Neural progenitor cell (in vitro differentiated cells): ENCODE measurements at regions not wholly inside any gene's neighbourhood (a gene's known extent, or its start where the extent isn't known, plus 50 kb on each side); places are given as distances from the start of the nearest gene placed in this dataset.

ENCODE experiments used
- DNase-seq: peaks from one replicate; pipeline ENCODE4 v3.0.0-alpha.2; 2016; ENCODE audit warnings: low spot score
- H2AFZ ChIP-seq: fragments of 200-600 bp; sonication (generic); replicated peaks from 2 replicates; pipeline ENCODE4 v1.6.1; 2016; ENCODE audit warnings: antibody characterized with exemption
- H3F3A ChIP-seq: fragments of 200-600 bp; sonication (generic); 2 replicates; pipeline ENCODE4 v1.6.1; 2016; ENCODE audit warnings: antibody characterized with exemption, low read depth
- H3K27ac ChIP-seq: fragments of 200-600 bp; sonication (generic); 2 replicates; pipeline ENCODE4 v1.5.1; 2016; ENCODE audit warnings: mild to moderate bottlenecking
- H3K27me3 ChIP-seq: fragments of 200-600 bp; sonication (generic); 2 replicates; pipeline ENCODE4 v1.6.1; 2016; ENCODE audit warnings: mild to moderate bottlenecking, moderate library complexity
- H3K36me3 ChIP-seq: fragments of 200-600 bp; sonication (generic); 2 replicates; pipeline ENCODE4 v1.5.1; 2016
- H3K4me1 ChIP-seq: fragments of 200-600 bp; sonication (generic); 2 replicates; pipeline ENCODE4 v1.6.1; 2016; ENCODE audit warnings: mixed run types
- H3K4me2 ChIP-seq: fragments of 200-600 bp; sonication (generic); 2 replicates; pipeline ENCODE4 v1.6.1; 2016
- H3K4me3 ChIP-seq: fragments of 200-600 bp; sonication (generic); 2 replicates; pipeline ENCODE4 v1.5.1; 2016
- H3K79me2 ChIP-seq: fragments of 200-600 bp; sonication (generic); 2 replicates; pipeline ENCODE4 v1.6.1; 2016; ENCODE audit warnings: low read depth
- H3K9ac ChIP-seq: fragments of 200-600 bp; sonication (generic); 2 replicates; pipeline ENCODE4 v1.6.1; 2016
- H3K9me3 ChIP-seq: fragments of 200-600 bp; sonication (generic); 2 replicates; pipeline ENCODE4 v1.5.1; 2016; ENCODE audit warnings: low read depth
- H4K20me1 ChIP-seq: fragments of 200-600 bp; sonication (generic); 2 replicates; pipeline ENCODE4 v1.6.1; 2016; ENCODE audit warnings: low read depth
- H3K27ac Mint-ChIP-seq: 3 replicates; pipeline ENCODE4 v1.8.0; 2021; ENCODE audit warnings: mixed read lengths
- H3K27me3 Mint-ChIP-seq: 2 replicates; pipeline ENCODE4 v1.8.0; 2022; ENCODE audit warnings: low read depth, mild to moderate bottlenecking, inconsistent platforms, moderate library complexity, mixed read lengths; ENCODE audit not compliant: insufficient read depth
- H3K36me3 Mint-ChIP-seq: 3 replicates; pipeline ENCODE4 v1.8.0; 2021; ENCODE audit warnings: mixed read lengths
- H3K4me1 Mint-ChIP-seq: 3 replicates; pipeline ENCODE4 v1.8.0; 2021; ENCODE audit warnings: mixed read lengths
- H3K4me3 Mint-ChIP-seq: 3 replicates; pipeline ENCODE4 v1.8.0; 2021; ENCODE audit warnings: mild to moderate bottlenecking, moderate library complexity, mixed read lengths
- H3K9me3 Mint-ChIP-seq: 3 replicates; pipeline ENCODE4 v1.8.0; 2020; ENCODE audit warnings: mixed read lengths
- CTCF ChIP-seq: fragments of 200-600 bp; sonication (generic); IDR thresholded peaks from 2 replicates; pipeline ENCODE4 v1.5.1; 2017; ENCODE audit warnings: antibody characterized with exemption, mild to moderate bottlenecking
- EZH2 ChIP-seq: fragments of 200-600 bp; sonication (generic); IDR thresholded peaks from 2 replicates; pipeline ENCODE4 v1.6.1; 2017; ENCODE audit warnings: antibody characterized with exemption, mild to moderate bottlenecking, moderate library complexity
- EZH2phosphoT487 ChIP-seq: fragments of 200-600 bp; sonication (generic); IDR thresholded peaks from 2 replicates; pipeline ENCODE4 v1.6.1; 2017; ENCODE audit warnings: antibody characterized with exemption

DNA sequence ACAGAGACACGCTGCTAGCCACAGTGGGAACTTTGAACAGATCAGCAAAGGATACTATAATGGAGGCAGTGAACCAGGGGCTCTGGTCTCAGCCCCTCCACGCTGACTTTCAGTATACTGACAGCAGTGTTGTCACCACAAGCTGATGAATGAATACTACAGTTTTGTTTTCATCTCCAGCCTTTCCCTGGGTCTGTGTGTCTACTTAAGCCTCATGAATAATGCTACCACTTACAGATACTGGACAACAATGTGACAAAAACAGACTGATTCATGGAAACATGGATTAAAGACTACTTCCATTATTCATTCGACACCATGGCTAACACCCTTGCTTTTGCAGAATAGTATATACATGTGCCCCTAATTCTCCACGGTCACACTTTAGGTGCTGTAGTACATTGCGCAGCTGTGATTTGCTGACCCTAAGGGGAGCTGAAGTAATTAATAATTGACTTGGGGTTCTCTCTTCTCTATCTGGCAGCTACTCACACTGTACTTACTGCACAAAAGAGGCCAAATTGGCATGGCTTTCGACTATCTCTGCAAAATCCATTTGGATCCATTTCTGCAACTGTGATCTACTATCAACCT is 203.2 kb upstream of the LYPLAL1 start:
- no peak overlapping the region for H3K4me3 Mint-ChIP-seq
- no peaks in the 10 kb centered on the region for H3F3A ChIP-seq
- H3K4me3 ChIP-seq = no peak overlapping the region
- peaks cover 6% of the 10 kb centered on the region for H3K9me3 Mint-ChIP-seq
- no peak overlapping the region for H3K4me2 ChIP-seq
- no peaks in the 10 kb centered on the region for H3K4me1 ChIP-seq
- H3K79me2 ChIP-seq = no peaks in the 10 kb centered on the region
- DNase-seq = no peak
- TF ChIP-seq EZH2phosphoT487 = no peak
- H3K9ac ChIP-seq = no peak overlapping the region
- H2AFZ ChIP-seq = no peak overlapping the region
- no peaks in the 10 kb centered on the region for H4K20me1 ChIP-seq
- H3K9me3 ChIP-seq = no peaks in the 10 kb centered on the region
- no peak overlapping the region for H3K27ac Mint-ChIP-seq
- H3K36me3 ChIP-seq = no peaks in the 10 kb centered on the region
- no peaks in the 10 kb centered on the region for H3K27me3 ChIP-seq
- no peak overlapping the region for H3K27ac ChIP-seq
- peaks cover 2% of the 10 kb centered on the region for H3K27me3 Mint-ChIP-seq
- no peaks in the 10 kb centered on the region for H3K4me1 Mint-ChIP-seq
- H3K36me3 Mint-ChIP-seq = no peaks in the 10 kb centered on the region

DNA sequence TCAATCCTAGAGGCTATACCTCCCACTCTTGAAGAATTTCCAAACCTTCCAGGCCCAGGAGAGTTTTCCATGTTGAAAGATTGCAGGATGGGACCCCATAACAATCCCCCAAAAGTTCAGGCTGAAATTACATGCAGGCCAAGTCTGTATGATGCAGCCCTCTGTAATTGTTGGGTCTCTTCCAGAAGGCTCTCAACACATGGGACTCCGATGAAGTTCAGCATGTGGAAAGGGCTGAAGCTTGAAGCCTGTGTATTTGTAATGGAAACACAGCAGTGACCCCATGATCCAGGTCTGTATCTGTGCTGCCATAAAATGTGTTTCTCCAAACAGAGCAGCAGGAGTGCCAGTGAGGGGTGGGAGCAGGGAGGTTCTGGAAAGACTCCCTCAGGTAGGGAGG is 202.5 kb upstream of the LYPLAL1 start:
- H4K20me1 ChIP-seq = no peaks in the 10 kb centered on the region
- H3K4me1 Mint-ChIP-seq = no peaks in the 10 kb centered on the region
- no peak overlapping the region for H3K4me2 ChIP-seq
- no peak overlapping the region for H3K27ac ChIP-seq
- no peak overlapping the region for H3K27ac Mint-ChIP-seq
- no peak overlapping the region for H3K9ac ChIP-seq
- H2AFZ ChIP-seq = no peak overlapping the region
- H3K27me3 ChIP-seq = no peaks in the 10 kb centered on the region
- H3K4me1 ChIP-seq = no peaks in the 10 kb centered on the region
- no peak for DNase-seq
- H3K4me3 Mint-ChIP-seq = no peak overlapping the region
- no peaks in the 10 kb centered on the region for H3K36me3 ChIP-seq
- no peaks in the 10 kb centered on the region for H3K36me3 Mint-ChIP-seq
- peaks cover 6% of the 10 kb centered on the region for H3K9me3 Mint-ChIP-seq
- no peak overlapping the region for H3K4me3 ChIP-seq
- H3K27me3 Mint-ChIP-seq = peaks cover 2% of the 10 kb centered on the region
- no peaks in the 10 kb centered on the region for H3F3A ChIP-seq
- no peaks in the 10 kb centered on the region for H3K79me2 ChIP-seq
- H3K9me3 ChIP-seq = no peaks in the 10 kb centered on the region
- TF ChIP-seq CTCF = no peak
- TF ChIP-seq EZH2phosphoT487 = no peak
- no peak for TF ChIP-seq EZH2

DNA sequence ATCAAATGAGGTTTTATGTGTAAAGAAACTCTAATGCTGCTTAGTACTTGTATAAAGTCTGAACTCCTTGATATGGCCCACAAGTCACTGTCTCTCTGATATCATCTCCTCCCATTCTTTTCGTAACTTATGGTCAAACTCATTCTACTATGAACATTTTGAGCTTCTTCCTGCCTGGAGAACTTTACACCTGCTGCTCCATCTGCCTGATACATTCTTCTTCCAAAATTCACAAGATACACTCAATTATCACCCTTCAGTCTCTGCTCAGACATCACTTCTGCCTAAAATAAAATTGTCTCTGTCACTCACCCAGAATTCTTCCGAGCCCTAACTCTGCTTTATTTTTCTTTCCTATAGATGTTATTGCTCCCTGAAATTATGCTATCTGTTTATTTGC is 192.8 kb upstream of the LYPLAL1 start:
- H3K4me3 Mint-ChIP-seq = no peak overlapping the region

More for the DNA sequence above, 192.8 kb upstream of the LYPLAL1 start:
- no peak for DNase-seq
- Histone ChIP-seq H3K27me3 (no peaks in the 10 kb centered on the region), H3K36me3 (no peaks in the 10 kb centered on the region), H3K27ac (no peak overlapping the region), H3K9me3 (no peaks in the 10 kb centered on the region), H4K20me1 (no peaks in the 10 kb centered on the region), H3K4me3 (no peak overlapping the region), H2AFZ (no peak overlapping the region), H3K4me2 (no peak overlapping the region), H3K4me1 (no peaks in the 10 kb centered on the region), H3K9ac (no peak overlapping the region), H3F3A (no peaks in the 10 kb centered on the region), H3K79me2 (no peaks in the 10 kb centered on the region)
- Mint-ChIP-seq H3K27me3 (no peaks in the 10 kb centered on the region), H3K27ac (no peak overlapping the region), H3K36me3 (no peaks in the 10 kb centered on the region), H3K4me1 (no peaks in the 10 kb centered on the region), H3K9me3 (no peaks in the 10 kb centered on the region)
- TF ChIP-seq EZH2phosphoT487 = no peak
- TF ChIP-seq CTCF = no peak
- no peak for TF ChIP-seq EZH2
